ENCODE measurements at regions not wholly inside any gene's neighbourhood (a gene's known extent, or its start where the extent isn't known, plus 50 kb on each side); places are given as distances from the start of the nearest gene placed in this dataset.

- no peak for DNase-seq (ENCODE audit: low read depth)
These were observed 278.3 kb downstream of the UQCRFS1 start for GRCh38 chr19:28934631-28935030.

GRCh38 chr19:28933039-28933438 is 279.9 kb downstream of the UQCRFS1 start:
- no peak for DNase-seq (ENCODE audit: low read depth)

GRCh38 chr19:28932446-28932845 is 280.5 kb downstream of the UQCRFS1 start:
- no peak for DNase-seq (ENCODE audit: low read depth)

GRCh38 chr19:28929006-28929405 is 283.9 kb downstream of the UQCRFS1 start:
- no peak for DNase-seq (ENCODE audit: low read depth)

GRCh38 chr19:28927456-28927855 is 285.5 kb downstream of the UQCRFS1 start:
- DNase-seq (ENCODE audit: low read depth): no peak

GRCh38 chr19:28920269-28921066 is 292.5 kb downstream of the UQCRFS1 start:
- no peak for DNase-seq (ENCODE audit: low read depth)

GRCh38 chr19:28917621-28918020 is 295.3 kb downstream of the UQCRFS1 start:
- DNase-seq (ENCODE audit: low read depth): no peak

- no peak for DNase-seq (ENCODE audit: low read depth)
These were observed 297.1 kb downstream of the UQCRFS1 start for GRCh38 chr19:28915737-28916460.

GRCh38 chr19:28915202-28915601 is 297.7 kb downstream of the UQCRFS1 start:
- DNase-seq (ENCODE audit: low read depth): no peak

- no peak for DNase-seq (ENCODE audit: low read depth)
These were observed 298.8 kb downstream of the UQCRFS1 start for GRCh38 chr19:28914173-28914572.

GRCh38 chr19:28913626-28914025 is 299.3 kb downstream of the UQCRFS1 start:
- no peak for DNase-seq (ENCODE audit: low read depth)

- no peak for DNase-seq (ENCODE audit: low read depth)
These were observed 304.0 kb downstream of the UQCRFS1 start for GRCh38 chr19:28908941-28909340.

- no peak for DNase-seq (ENCODE audit: low read depth)
These were observed 305.4 kb downstream of the UQCRFS1 start for GRCh38 chr19:28907534-28907933.

GRCh38 chr19:28905996-28906395 is 307.0 kb downstream of the UQCRFS1 start:
- DNase-seq (ENCODE audit: low read depth): no peak

GRCh38 chr19:28899703-28900102 is 313.2 kb downstream of the UQCRFS1 start:
- DNase-seq (ENCODE audit: low read depth): no peak

GRCh38 chr19:28898249-28898648 is 314.7 kb downstream of the UQCRFS1 start:
- no peak for DNase-seq (ENCODE audit: low read depth)

- DNase-seq (ENCODE audit: low read depth): no peak
These were observed 322.8 kb downstream of the UQCRFS1 start for GRCh38 chr19:28889941-28890670.

- DNase-seq (ENCODE audit: low read depth): no peak
These were observed 324.9 kb downstream of the UQCRFS1 start for GRCh38 chr19:28887920-28888618.

GRCh38 chr19:28886708-28887107 is 326.2 kb downstream of the UQCRFS1 start:
- DNase-seq (ENCODE audit: low read depth): no peak

GRCh38 chr19:28885965-28886364 is 327.0 kb downstream of the UQCRFS1 start:
- no peak for DNase-seq (ENCODE audit: low read depth)

GRCh38 chr19:28884786-28885476 is 328.0 kb downstream of the UQCRFS1 start:
- no peak for DNase-seq (ENCODE audit: low read depth)
